GM21526 (cell line): ENCODE measurements at regions not wholly inside any gene's neighbourhood (a gene's known extent, or its start where the extent isn't known, plus 50 kb on each side); places are given as distances from the start of the nearest gene placed in this dataset.

Experiments
- ATAC-seq: cut with Tn5 transposase; IDR thresholded peaks from one replicate; pipeline ENCODE4 v1.9.1; 2021; ENCODE audit warnings: moderate library complexity; ENCODE audit not compliant: unreplicated experiment, low FRiP score

GRCh38 chr17:79479876-79480275 lies 131.0 kb downstream of the RBFOX3 start:
- no peak for ATAC-seq

DNA sequence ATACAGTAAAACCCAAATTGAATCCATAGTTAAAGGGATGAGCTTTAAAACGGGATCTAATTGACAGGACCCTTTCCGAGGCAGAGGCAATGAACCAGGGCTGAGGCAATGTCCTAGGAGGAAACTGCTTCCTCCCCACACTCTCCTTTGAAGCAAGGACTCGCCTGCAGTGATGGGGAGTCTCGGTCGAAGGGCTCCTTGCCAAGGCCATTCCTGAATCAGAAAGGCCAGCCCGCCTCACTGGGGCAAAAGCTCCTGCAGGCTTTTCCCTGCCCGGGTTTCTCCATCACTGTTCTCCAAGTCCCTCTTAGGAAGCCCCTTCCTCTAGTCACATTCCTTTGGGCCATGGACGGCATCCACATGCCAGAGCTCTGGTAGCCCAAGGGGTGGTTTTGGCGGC lies 132.0 kb downstream of the RBFOX3 start:
- no peak for ATAC-seq

- no peak for ATAC-seq
Measured at GRCh38 chr17:79478051-79478461, 132.8 kb downstream of the RBFOX3 start.

GRCh38 chr17:79476074-79476652 lies 134.7 kb downstream of the RBFOX3 start:
- no peak for ATAC-seq

DNA sequence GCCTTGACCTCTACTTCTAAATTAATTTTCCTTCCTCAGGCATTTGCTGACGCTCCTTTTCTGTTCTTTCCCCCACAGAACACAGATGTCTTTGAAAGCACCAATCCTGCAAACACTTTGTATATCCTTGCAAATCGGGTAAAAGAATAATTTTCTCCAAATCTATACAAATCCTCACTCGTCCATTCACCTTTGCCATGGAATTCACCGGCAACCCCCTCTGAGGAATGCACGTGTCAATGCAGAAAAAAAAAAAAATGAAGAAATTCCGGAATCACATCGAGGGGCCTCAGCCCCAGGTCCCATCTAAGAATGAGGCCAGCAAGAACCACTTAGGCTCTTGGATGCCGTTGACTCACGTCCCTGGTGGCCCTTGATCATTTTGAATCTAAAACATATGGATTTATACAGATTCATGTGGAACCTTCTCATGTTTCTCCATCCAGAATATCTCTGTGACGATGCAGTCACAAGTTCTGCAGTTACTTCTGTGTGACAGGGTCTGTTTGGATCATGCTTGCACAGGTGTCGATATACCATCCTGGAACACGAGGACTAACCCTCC lies 136.9 kb downstream of the RBFOX3 start:
- ATAC-seq, result no peak

GRCh38 chr17:79473111-79473875 lies 137.6 kb downstream of the RBFOX3 start:
- ATAC-seq, result no peak

DNA sequence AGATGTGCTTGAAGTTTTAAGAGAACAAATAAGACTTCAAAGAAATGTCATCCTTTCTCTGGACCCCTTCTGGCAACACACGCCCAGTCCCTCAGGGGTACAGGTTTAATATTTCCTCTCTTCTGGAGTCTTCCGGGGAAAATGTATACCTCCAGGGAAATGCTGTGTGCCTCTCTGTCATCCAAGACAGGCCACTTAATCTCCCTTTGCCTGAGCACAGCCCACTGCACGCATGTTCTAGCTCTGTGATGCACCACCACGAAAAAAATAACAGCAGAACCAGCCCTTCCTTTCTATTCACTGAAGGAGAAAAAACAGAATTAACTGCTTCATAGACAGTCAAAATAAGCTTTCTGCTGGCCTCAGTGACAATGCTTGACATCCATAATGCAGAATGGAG lies 140.1 kb downstream of the RBFOX3 start:
- no peak for ATAC-seq

DNA sequence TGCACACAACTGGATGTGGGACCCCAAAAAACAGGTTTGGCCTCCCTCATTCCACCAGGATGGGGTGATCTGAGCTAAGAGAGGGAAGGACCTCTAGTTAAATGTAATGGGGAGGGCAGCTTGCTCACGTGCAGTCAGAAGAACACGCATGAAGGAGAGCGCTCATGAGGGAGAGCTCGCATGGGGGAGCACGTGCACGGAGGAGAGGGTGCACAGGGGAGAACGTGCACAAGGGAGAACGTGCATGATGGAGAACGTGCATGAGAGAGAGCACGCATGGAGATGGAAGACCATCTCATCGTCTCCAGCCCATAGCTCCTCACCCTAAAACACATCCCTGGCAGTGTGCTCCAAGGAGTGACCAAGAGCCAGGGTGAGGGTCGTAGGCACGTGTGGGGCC lies 141.2 kb downstream of the RBFOX3 start:
- ATAC-seq, result no peak

- no peak for ATAC-seq
Measured at GRCh38 chr17:79468183-79468944, 142.5 kb downstream of the RBFOX3 start.

GRCh38 chr17:79466562-79467350 lies 144.1 kb downstream of the RBFOX3 start:
- ATAC-seq, result no peak

GRCh38 chr17:79465681-79466025 lies 145.2 kb downstream of the RBFOX3 start:
- no peak for ATAC-seq

DNA sequence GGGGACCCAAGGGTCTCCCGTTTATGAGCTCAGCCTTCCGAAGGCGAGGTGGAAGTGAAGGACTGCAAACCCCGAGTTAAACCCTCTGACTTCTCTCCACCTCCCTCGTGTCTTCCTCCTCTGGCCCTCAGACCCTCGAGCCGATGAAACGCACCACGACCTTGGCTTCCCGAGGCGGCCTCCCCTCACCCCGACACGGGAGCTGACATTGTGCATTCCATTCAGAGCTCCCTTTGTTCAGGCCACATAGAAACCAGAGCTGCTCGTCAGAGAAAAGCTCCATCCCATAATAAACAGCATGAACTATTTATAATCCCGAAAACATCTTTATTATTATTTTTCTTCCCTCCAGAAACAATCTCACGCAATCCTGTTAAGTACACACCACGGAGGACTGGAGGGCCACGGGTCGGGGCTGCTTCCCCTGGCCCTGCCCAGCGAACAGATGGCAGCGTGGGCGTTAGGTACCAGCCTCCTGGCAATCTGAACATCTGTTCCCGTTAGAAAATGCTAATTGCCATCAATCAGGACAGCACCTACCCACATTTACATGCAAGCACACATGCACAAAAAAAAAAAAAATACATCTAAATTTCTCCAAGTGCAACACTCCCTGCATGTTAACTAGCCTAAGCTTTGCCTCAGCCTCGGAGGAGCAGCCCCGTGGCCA lies 145.7 kb downstream of the RBFOX3 start:
- ATAC-seq, result no peak

DNA sequence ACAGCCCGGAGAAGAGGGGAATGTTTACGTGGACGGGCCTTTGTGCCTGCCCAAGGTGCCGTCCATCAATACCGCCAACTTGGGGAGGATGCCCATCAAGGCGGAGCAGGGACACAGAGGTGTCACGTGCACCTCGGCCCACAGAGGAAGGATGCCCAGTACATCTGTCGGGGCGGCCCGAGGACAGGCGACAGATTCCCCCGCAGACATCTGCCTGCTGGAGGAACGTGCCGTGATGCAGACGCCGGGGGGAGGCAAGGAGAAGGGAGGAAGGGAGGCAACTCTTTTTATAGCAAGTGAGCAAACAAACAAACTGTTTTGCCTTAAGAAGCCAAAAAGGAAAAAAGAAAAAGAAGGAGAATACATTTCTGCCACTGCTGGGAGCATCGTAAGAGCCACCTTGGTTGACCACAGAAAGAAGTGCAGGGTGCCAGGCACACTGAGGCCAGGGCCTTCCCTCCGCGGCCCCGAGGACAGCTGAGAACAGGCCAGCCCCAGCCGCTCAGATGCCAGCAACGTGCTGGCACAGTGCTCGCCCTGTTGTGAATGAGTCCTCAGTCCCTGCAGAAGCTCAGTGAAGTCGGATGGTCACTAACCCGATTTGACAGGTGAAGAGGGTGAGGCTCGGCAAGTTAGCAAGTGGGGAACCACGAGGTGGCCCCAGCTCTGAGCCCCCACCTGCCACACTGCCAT lies 146.4 kb downstream of the RBFOX3 start:
- no peak for ATAC-seq

DNA sequence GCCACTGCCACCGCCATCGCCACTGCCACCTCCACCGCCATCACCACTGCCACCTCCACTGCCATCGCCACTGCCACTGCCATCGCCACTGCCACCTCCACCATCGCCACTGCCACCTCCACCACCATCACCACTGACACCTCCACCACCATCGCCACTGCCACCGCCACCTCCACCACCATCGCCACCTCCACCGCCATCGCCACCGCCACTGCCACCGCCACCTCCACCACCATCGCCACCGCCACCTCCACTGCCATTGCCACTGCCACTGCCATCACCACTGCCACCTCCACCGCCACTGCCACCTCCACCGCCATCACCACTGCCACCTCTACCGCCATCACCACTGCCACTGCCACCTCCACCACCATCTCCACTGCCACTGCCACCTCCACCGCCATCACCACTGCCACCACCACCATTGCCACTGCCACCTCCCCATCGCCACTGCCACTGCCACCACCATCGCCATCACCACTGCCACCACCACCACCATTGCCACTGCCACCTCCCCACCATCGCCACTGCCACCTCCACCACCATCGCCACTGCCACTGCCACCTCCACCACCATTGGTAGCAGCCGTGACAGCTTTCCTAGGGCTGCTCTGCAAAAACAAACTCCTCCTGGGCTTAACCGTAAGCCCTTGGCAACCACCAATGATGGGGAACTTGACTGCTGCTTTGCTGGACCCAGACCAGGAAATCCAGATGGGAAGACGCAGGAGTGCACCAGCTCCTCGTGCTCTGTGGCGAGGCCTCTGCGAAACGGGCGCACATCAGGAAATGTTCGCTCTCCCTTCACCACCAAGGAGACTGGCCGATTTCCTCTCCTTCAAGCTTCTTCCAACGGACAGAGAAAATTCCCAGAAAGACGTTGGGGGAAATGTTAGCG lies 147.2 kb downstream of the RBFOX3 start:
- no peak for ATAC-seq

- no peak for ATAC-seq
Measured at GRCh38 chr17:79461041-79461440, 149.8 kb downstream of the RBFOX3 start.

GRCh38 chr17:79459846-79460245 lies 151.0 kb downstream of the RBFOX3 start:
- ATAC-seq, result no peak

DNA sequence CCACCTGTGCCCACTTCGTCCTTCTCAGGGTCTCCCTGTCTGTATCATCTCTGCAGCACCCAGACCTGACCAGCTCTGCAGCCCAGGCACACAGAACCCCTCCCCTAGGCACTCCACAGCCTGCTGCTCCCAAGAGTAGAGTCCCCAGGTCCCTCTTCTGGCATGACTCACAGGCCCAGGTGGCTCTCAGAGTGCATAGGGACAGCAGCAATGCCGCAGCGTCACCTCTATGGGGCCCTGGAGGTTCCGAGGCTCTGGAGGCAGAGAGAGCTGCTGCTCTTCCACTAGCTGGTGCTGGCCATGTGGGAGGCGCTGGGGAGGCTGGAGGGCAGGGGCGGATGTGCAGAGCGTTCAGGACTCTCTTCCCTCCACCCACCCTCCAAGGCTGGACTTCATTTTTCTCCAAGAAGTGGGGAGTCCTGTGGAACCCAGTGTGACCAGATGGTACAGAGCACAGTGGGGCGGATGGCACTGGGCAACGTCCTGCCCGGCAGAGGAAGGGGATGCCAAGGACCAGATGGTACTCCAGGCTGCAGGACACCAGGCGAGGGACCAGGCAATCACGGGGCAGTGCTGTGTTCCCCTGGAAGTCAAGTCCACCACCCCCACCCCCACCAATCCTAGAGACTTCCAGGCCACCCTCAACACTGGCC lies 151.7 kb downstream of the RBFOX3 start:
- no peak for ATAC-seq

GRCh38 chr17:79458356-79458755 lies 152.5 kb downstream of the RBFOX3 start:
- no peak for ATAC-seq
